ENCODE measurements at regions not wholly inside any gene's neighbourhood (a gene's known extent, or its start where the extent isn't known, plus 50 kb on each side); places are given as distances from the start of the nearest gene placed in this dataset.
"Not testable (repeated sequence)": the region's sequence is repeated elsewhere in the genome, so short reads cannot be mapped to it uniquely, and the experiment has no call there.

- Histone ChIP-seq H3K4me1 (ENCODE audit: control insufficient read depth, insufficient read depth, low read length) (no peaks in the 10 kb centered on the region), H3K27ac (ENCODE audit: low read length) (no peak overlapping the region), H3K4me3 (ENCODE audit: low read depth in 2 of 2, low read length in 2 of 2) (no peak overlapping the region), H3K27me3 (ENCODE audit: control insufficient read depth, insufficient read depth, low read length) (no peaks in the 10 kb centered on the region), H3K9me3 (ENCODE audit: control insufficient read depth, insufficient read depth, low read depth, low read length) (no peaks in the 10 kb centered on the region), H3K36me3 (ENCODE audit: control insufficient read depth, insufficient read depth, low read length) (no peaks in the 10 kb centered on the region)
- DNase-seq (ENCODE audit: low read depth, low spot score) (no peak), ATAC-seq (no peak)
- no peak for TF ChIP-seq REST (IDR thresholded peaks at IDR 0.05; ENCODE audit: insufficient read depth in 1 of 2, low read depth in 2 of 2, low read length in 1 of 2)
- no peak for TF ChIP-seq CTCF (IDR thresholded peaks at IDR 0.05)
- no peak for TF ChIP-seq SIN3A (IDR thresholded peaks at IDR 0.05; ENCODE audit: borderline replicate concordance, insufficient read depth, low read depth, low read length)
- TF ChIP-seq TCF7L2 (IDR thresholded peaks at IDR 0.05; ENCODE audit: low read depth, low read length), result no peak
- no peak for TF ChIP-seq POLR2AphosphoS5 (IDR thresholded peaks at IDR 0.05; ENCODE audit: low read depth, low read length)
- no TSS peak for BruUV-seq (replicated peaks)
- intact Hi-C loops (cut with micrococcal nuclease; ENCODE audit: unreplicated experiment) (loop anchor here (10.0 kb wide), 1 partner anchor 899 kb away; the partner anchor contains the start of gene NDST3), in situ Hi-C loops (cut with HindIII; ENCODE audit: low pct_unique_long_range_greater_than_20kb, low sequenced_read_pairs) (no loop called here)
- POLR2A ChIA-PET, result no interaction called here
- CTCF ChIA-PET, result no interaction called here
These were observed 50.4 kb upstream of the TRAM1L1 start for GRCh38 chr4:117135634-117136354.

DNA sequence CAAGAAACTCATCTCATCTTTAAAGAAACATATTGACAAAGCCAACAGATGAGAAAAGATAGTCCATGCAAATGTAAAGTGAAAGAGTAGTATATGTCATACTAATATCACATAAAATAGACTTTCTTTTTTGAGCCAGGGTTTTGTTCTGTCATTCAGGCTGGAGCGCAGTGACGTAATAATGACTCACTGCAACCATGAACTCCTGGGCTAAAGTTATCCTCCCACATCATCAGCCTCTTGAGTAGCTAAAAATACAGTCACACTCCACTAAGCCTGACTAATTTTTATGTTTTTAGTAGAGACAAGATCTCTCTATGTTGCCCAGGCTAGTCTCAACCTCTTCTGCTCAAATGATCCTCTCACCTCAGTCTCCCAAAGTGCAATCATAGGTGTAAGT is 51.8 kb upstream of the TRAM1L1 start:
- no peak overlapping the region for H3K4me3 ChIP-seq (ENCODE audit: low read depth in 2 of 2, low read length in 2 of 2)
- in situ Hi-C loops (cut with HindIII; ENCODE audit: low pct_unique_long_range_greater_than_20kb, low sequenced_read_pairs) (no loop called here), intact Hi-C loops (cut with micrococcal nuclease; ENCODE audit: unreplicated experiment) (loop anchor here (10.0 kb wide), 1 partner anchor 898 kb away; the partner anchor contains the start of gene NDST3)
- no TSS peak for BruUV-seq (replicated peaks)
- H3K27me3 ChIP-seq (ENCODE audit: control insufficient read depth, insufficient read depth, low read length), result no peaks in the 10 kb centered on the region
- ChIA-PET POLR2A (no interaction called here), CTCF (no interaction called here)
- TF ChIP-seq CTCF (IDR thresholded peaks at IDR 0.05) (no peak), POLR2AphosphoS5 (IDR thresholded peaks at IDR 0.05; ENCODE audit: low read depth, low read length) (no peak), TCF7L2 (IDR thresholded peaks at IDR 0.05; ENCODE audit: low read depth, low read length) (no peak), REST (IDR thresholded peaks at IDR 0.05; ENCODE audit: insufficient read depth in 1 of 2, low read depth in 2 of 2, low read length in 1 of 2) (no peak), SIN3A (IDR thresholded peaks at IDR 0.05; ENCODE audit: borderline replicate concordance, insufficient read depth, low read depth, low read length) (no peak)
- H3K4me1 ChIP-seq (ENCODE audit: control insufficient read depth, insufficient read depth, low read length), result no peaks in the 10 kb centered on the region
- no peaks in the 10 kb centered on the region for H3K9me3 ChIP-seq (ENCODE audit: control insufficient read depth, insufficient read depth, low read depth, low read length)
- ATAC-seq, result no peak
- no peaks in the 10 kb centered on the region for H3K36me3 ChIP-seq (ENCODE audit: control insufficient read depth, insufficient read depth, low read length)
- H3K27ac ChIP-seq (ENCODE audit: low read length), result no peak overlapping the region
- peak; percentile 12 for DNase-seq (ENCODE audit: low read depth, low spot score)

- intact Hi-C loops (cut with micrococcal nuclease; ENCODE audit: unreplicated experiment), result loop anchor here (10.0 kb wide), 1 partner anchor 896 kb away; the partner anchor contains the start of gene NDST3
- DNase-seq (ENCODE audit: low read depth, low spot score); H3K27ac ChIP-seq (ENCODE audit: low read length); CTCF ChIA-PET; H3K4me3 ChIP-seq (ENCODE audit: low read depth in 2 of 2, low read length in 2 of 2); BruUV-seq (replicated peaks); H3K27me3 ChIP-seq (ENCODE audit: control insufficient read depth, insufficient read depth, low read length); H3K4me1 ChIP-seq (ENCODE audit: control insufficient read depth, insufficient read depth, low read length); ATAC-seq; H3K36me3 ChIP-seq (ENCODE audit: control insufficient read depth, insufficient read depth, low read length); in situ Hi-C loops (cut with HindIII; ENCODE audit: low pct_unique_long_range_greater_than_20kb, low sequenced_read_pairs); POLR2A ChIA-PET; H3K9me3 ChIP-seq (ENCODE audit: control insufficient read depth, insufficient read depth, low read depth, low read length): not testable (repeated sequence)
These were observed 53.4 kb upstream of the TRAM1L1 start for GRCh38 chr4:117138732-117139131.
